CD4-positive, alpha-beta T cell treated with Interleukin-6 at 100 ng/mL for 8 hours (primary cell): ENCODE measurements at regions not wholly inside any gene's neighbourhood (a gene's known extent, or its start where the extent isn't known, plus 50 kb on each side); places are given as distances from the start of the nearest gene placed in this dataset.

Experiments
- DNase-seq: peaks from one replicate; pipeline ENCODE4 v3.0.0-alpha.2; 2020; ENCODE audit warnings: mixed read lengths, low spot score

DNA sequence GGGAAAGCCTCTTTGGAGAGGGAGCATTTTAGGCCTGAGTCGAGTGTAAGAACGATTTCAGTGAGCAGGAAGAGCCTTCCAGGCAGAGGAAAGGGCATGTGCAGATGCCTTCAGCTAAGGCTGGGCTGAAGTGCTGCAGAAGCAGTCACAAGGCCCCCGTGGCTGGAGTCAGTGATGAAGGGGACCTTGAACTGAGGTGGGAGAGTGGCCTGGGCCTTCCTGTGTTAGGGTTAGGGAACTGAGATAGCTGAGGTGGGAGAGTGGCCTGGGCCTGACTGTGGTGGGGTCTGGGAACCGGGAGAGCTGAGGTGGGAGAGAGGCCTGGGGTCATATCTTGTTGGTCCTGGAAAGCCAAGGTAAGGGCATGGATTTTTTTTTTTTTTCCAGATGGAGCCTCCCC is 50.9 kb upstream of the ETV3 start:
- no peak for DNase-seq
